ENCODE measurements at regions not wholly inside any gene's neighbourhood (a gene's known extent, or its start where the extent isn't known, plus 50 kb on each side); places are given as distances from the start of the nearest gene placed in this dataset.

GRCh38 chr6:150687508-150687907, 87.8 kb downstream of the PLEKHG1 start:
- Histone ChIP-seq H3K9me3 (replicated peaks; ENCODE audit: control insufficient read depth, insufficient read depth, low read depth, low read length) (no peaks in the 10 kb centered on the region), H3K36me3 (ENCODE audit: control insufficient read depth, insufficient read depth, low read length) (no peaks in the 10 kb centered on the region), H3K79me2 (ENCODE audit: control insufficient read depth, insufficient read depth, low read length) (no peaks in the 10 kb centered on the region), H3K9me1 (ENCODE audit: control insufficient read depth, insufficient read depth, low read length) (no peaks in the 10 kb centered on the region), H3K4me1 (replicated peaks in 1 of 2; ENCODE audit: control insufficient read depth in 2 of 2, insufficient read depth in 2 of 2, low read length in 2 of 2) (no peaks in the 10 kb centered on the region), H4K20me1 (replicated peaks; ENCODE audit: control insufficient read depth, insufficient read depth, low read length) (no peaks in the 10 kb centered on the region), H3K27ac (ENCODE audit: extremely low read depth, low read depth, low read length) (no peak overlapping the region), H3K4me2 (ENCODE audit: insufficient read depth, low read length) (no peak overlapping the region), H3K4me3 (no peak overlapping the region), H2AFZ (ENCODE audit: low read depth, low read length) (no peak overlapping the region), H3K27me3 (ENCODE audit: control insufficient read depth in 2 of 2, insufficient read depth in 2 of 2, low read length in 2 of 2) (peaks cover 18 to 33% of the 10 kb centered on the region in 2 experiments; a peak in 4 of 5 replicates), H3K9ac (ENCODE audit: insufficient read depth in 1 of 2, low read depth in 2 of 2, low read length in 2 of 2) (no peak overlapping the region)
- intact Hi-C loops (cut with micrococcal nuclease) (loop anchor here (2.0 to 5.0 kb wide), 3 partner anchors 55 to 127 kb away; no protein-coding TSS in a partner anchor), in situ Hi-C loops (cut with MboI) (no loop called here)
- POLR2A ChIA-PET, result interaction anchor here (0.9 kb wide), 1 partner anchor 10 kb away, joined by 3 read pairs; no protein-coding TSS in a partner anchor
- FAIRE-seq, result no peak
- CTCF ChIA-PET (ENCODE audit: low intra/inter-chr PET ratio), result interaction anchor here (0.6 kb wide), 1 partner anchor 809 kb away, joined by 3 read pairs; no protein-coding TSS in a partner anchor
- TF ChIP-seq SRSF3 (IDR thresholded peaks at IDR 0.05; ENCODE audit: insufficient read depth, low read length) (no peak), ASH1L (IDR thresholded peaks at IDR 0.05; ENCODE audit: borderline replicate concordance, low read depth, partially characterized antibody) (no peak), CAMTA2 (CRISPR knock-in tag; conservative IDR thresholded peaks at IDR 0.05) (no peak), ZNF707 (CRISPR knock-in tag; conservative IDR thresholded peaks at IDR 0.05) (no peak), TEAD4 (IDR thresholded peaks at IDR 0.05; ENCODE audit: low read length) (no peak), TEAD4 (CRISPR knock-in tag; IDR thresholded peaks at IDR 0.05; ENCODE audit: borderline replicate concordance) (no peak), NCOR1 (IDR thresholded peaks at IDR 0.05) (no peak), SRSF9 (IDR thresholded peaks at IDR 0.05; ENCODE audit: borderline replicate concordance, low read depth, low read length) (no peak), ZNF3 (CRISPR knock-in tag; IDR thresholded peaks at IDR 0.05) (no peak), PURB (CRISPR knock-in tag; IDR thresholded peaks at IDR 0.05; ENCODE audit: low read depth) (no peak), FOXO4 (CRISPR knock-in tag; IDR thresholded peaks at IDR 0.05) (no peak), ARHGAP35 (IDR thresholded peaks at IDR 0.05; ENCODE audit: partially characterized antibody) (no peak), BHLHE40 (IDR thresholded peaks at IDR 0.05; ENCODE audit: low read length) (no peak), TBL1XR1 (IDR thresholded peaks at IDR 0.05; ENCODE audit: low read length in 2 of 2) (no peak), XRCC3 (IDR thresholded peaks at IDR 0.05) (no peak), FOXJ3 (CRISPR knock-in tag; IDR thresholded peaks at IDR 0.05) (no peak)
- BruUV-seq (replicated peaks), result no TSS peak
- DNase-seq (ENCODE audit: extremely low read depth in 1 of 4, low spot score in 3 of 4), result no peak
- no peak for ATAC-seq
- 0% methylated on average over 6 of the region's 6 CpGs for WGBS (ENCODE audit: insufficient coverage, low coverage, missing lambda C conversion rate)
